ENCODE measurements at regions not wholly inside any gene's neighbourhood (a gene's known extent, or its start where the extent isn't known, plus 50 kb on each side); places are given as distances from the start of the nearest gene placed in this dataset.

DNA sequence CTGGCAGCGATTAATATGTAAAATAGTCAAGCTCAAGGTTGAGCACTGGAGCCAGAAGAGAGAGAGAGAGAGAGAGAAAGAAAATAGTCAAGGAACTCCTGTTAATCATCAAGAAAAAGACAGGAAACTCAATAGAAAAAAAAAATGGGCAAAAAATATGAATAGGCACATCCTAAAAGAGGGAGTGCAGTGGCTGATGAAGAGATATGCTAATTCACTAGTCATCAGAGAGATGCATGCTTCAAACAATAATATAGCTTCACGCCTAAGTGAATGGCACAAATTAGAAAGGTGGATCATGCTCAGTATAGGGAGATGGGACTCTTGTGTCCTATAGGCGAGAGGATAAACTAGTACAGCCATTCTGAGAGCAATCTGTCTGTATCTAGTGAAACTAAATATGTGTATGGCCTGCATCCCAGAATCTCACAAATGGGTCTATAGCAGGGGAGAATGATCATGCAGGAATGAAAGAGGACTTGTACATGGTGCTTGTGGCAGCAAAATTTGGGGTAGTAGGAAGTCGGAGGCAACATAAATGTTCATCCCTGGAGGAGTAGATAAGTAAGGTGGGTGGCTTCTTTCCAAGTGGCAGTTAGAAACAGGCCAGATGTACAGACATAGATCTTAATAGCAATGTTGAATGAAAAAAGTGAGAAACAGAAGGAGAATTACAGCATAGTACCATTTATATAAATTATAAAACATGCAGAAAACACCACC, 176.8 kb downstream of the VEGFA start:
- TF ChIP-seq, protein P1, sequence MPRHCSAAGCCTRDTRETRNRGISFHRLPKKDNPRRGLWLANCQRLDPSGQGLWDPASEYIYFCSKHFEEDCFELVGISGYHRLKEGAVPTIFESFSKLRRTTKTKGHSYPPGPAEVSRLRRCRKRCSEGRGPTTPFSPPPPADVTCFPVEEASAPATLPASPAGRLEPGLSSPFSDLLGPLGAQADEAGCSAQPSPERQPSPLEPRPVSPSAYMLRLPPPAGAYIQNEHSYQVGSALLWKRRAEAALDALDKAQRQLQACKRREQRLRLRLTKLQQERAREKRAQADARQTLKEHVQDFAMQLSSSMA (CRISPR knock-in tag; IDR thresholded peaks at IDR 0.05), result no peak
- TF ChIP-seq, protein P2, sequence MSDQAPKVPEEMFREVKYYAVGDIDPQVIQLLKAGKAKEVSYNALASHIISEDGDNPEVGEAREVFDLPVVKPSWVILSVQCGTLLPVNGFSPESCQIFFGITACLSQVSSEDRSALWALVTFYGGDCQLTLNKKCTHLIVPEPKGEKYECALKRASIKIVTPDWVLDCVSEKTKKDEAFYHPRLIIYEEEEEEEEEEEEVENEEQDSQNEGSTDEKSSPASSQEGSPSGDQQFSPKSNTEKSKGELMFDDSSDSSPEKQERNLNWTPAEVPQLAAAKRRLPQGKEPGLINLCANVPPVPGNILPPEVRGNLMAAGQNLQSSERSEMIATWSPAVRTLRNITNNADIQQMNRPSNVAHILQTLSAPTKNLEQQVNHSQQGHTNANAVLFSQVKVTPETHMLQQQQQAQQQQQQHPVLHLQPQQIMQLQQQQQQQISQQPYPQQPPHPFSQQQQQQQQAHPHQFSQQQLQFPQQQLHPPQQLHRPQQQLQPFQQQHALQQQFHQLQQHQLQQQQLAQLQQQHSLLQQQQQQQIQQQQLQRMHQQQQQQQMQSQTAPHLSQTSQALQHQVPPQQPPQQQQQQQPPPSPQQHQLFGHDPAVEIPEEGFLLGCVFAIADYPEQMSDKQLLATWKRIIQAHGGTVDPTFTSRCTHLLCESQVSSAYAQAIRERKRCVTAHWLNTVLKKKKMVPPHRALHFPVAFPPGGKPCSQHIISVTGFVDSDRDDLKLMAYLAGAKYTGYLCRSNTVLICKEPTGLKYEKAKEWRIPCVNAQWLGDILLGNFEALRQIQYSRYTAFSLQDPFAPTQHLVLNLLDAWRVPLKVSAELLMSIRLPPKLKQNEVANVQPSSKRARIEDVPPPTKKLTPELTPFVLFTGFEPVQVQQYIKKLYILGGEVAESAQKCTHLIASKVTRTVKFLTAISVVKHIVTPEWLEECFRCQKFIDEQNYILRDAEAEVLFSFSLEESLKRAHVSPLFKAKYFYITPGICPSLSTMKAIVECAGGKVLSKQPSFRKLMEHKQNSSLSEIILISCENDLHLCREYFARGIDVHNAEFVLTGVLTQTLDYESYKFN (CRISPR knock-in tag; conservative IDR thresholded peaks at IDR 0.05), result no peak
- TF ChIP-seq SRSF9 (IDR thresholded peaks at IDR 0.05; ENCODE audit: borderline replicate concordance, insufficient read depth, low read depth, low read length, poor library complexity, severe bottlenecking), result no peak
- TF ChIP-seq CHD2 (IDR thresholded peaks at IDR 0.05; ENCODE audit: low read depth, low read length), result no peak
- TF ChIP-seq LCORL (IDR thresholded peaks at IDR 0.05), result no peak
- no peak for TF ChIP-seq LCORL (CRISPR knock-in tag; IDR thresholded peaks at IDR 0.05)
- TF ChIP-seq PRPF4 (IDR thresholded peaks at IDR 0.05; ENCODE audit: low read depth, low read length, poor library complexity, severe bottlenecking), result no peak
- TF ChIP-seq, protein P3, sequence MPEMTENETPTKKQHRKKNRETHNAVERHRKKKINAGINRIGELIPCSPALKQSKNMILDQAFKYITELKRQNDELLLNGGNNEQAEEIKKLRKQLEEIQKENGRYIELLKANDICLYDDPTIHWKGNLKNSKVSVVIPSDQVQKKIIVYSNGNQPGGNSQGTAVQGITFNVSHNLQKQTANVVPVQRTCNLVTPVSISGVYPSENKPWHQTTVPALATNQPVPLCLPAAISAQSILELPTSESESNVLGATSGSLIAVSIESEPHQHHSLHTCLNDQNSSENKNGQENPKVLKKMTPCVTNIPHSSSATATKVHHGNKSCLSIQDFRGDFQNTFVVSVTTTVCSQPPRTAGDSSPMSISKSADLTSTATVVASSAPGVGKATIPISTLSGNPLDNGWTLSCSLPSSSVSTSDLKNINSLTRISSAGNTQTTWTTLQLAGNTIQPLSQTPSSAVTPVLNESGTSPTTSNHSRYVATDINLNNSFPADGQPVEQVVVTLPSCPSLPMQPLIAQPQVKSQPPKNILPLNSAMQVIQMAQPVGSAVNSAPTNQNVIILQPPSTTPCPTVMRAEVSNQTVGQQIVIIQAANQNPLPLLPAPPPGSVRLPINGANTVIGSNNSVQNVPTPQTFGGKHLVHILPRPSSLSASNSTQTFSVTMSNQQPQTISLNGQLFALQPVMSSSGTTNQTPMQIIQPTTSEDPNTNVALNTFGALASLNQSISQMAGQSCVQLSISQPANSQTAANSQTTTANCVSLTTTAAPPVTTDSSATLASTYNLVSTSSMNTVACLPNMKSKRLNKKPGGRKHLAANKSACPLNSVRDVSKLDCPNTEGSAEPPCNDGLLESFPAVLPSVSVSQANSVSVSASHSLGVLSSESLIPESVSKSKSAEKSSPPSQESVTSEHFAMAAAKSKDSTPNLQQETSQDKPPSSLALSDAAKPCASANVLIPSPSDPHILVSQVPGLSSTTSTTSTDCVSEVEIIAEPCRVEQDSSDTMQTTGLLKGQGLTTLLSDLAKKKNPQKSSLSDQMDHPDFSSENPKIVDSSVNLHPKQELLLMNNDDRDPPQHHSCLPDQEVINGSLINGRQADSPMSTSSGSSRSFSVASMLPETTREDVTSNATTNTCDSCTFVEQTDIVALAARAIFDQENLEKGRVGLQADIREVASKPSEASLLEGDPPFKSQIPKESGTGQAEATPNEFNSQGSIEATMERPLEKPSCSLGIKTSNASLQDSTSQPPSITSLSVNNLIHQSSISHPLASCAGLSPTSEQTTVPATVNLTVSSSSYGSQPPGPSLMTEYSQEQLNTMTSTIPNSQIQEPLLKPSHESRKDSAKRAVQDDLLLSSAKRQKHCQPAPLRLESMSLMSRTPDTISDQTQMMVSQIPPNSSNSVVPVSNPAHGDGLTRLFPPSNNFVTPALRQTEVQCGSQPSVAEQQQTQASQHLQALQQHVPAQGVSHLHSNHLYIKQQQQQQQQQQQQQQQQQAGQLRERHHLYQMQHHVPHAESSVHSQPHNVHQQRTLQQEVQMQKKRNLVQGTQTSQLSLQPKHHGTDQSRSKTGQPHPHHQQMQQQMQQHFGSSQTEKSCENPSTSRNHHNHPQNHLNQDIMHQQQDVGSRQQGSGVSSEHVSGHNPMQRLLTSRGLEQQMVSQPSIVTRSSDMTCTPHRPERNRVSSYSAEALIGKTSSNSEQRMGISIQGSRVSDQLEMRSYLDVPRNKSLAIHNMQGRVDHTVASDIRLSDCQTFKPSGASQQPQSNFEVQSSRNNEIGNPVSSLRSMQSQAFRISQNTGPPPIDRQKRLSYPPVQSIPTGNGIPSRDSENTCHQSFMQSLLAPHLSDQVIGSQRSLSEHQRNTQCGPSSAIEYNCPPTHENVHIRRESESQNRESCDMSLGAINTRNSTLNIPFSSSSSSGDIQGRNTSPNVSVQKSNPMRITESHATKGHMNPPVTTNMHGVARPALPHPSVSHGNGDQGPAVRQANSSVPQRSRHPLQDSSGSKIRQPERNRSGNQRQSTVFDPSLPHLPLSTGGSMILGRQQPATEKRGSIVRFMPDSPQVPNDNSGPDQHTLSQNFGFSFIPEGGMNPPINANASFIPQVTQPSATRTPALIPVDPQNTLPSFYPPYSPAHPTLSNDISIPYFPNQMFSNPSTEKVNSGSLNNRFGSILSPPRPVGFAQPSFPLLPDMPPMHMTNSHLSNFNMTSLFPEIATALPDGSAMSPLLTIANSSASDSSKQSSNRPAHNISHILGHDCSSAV (CRISPR knock-in tag; IDR thresholded peaks at IDR 0.05; ENCODE audit: borderline replicate concordance), result no peak
- no peak for TF ChIP-seq ZNF615 (CRISPR knock-in tag; IDR thresholded peaks at IDR 0.05; ENCODE audit: borderline replicate concordance)
